Keratinocyte (primary cell): ENCODE measurements at regions not wholly inside any gene's neighbourhood (a gene's known extent, or its start where the extent isn't known, plus 50 kb on each side); places are given as distances from the start of the nearest gene placed in this dataset.

Experiments used
- DNase-seq: peaks from one replicate; pipeline ENCODE4 v3.0.0-alpha.2; 2011; ENCODE audit warnings: low read depth, missing footprints, low spot score
- FAIRE-seq: peaks from 2 replicates; lab custom pipeline; 2011; peaks lifted over from hg19 to GRCh38; lab: Jason Lieb, UNC
- H2AFZ ChIP-seq: 2 replicates; pipeline ENCODE4 v1.6.0; 2012; ENCODE audit warnings: low read length, control low read depth, inconsistent platforms; ENCODE audit not compliant: control insufficient read depth
- H3K27ac ChIP-seq: 2 replicates; pipeline ENCODE4 v1.5.1; 2011; ENCODE audit warnings: low read length; ENCODE audit not compliant: control insufficient read depth, insufficient read depth
- H3K27me3 ChIP-seq: 3 replicates; pipeline ENCODE4 v1.6.0; 2011; ENCODE audit warnings: low read length; ENCODE audit not compliant: control insufficient read depth, insufficient read depth; ENCODE audit errors: extremely low read depth
- H3K36me3 ChIP-seq, 2 experiments: 2 replicates in 1 of 2; 3 replicates in 1 of 2; pipeline ENCODE4 v1.5.1; 2011; ENCODE audit warnings: low read length in 2 of 2, mild to moderate bottlenecking in 1 of 2; ENCODE audit not compliant: control insufficient read depth in 2 of 2, insufficient read depth in 2 of 2; ENCODE audit errors: extremely low read depth in 1 of 2
- H3K4me1 ChIP-seq: 3 replicates; pipeline ENCODE4 v1.5.1; 2011; ENCODE audit warnings: low read length; ENCODE audit not compliant: control insufficient read depth, insufficient read depth; ENCODE audit errors: extremely low read depth
- H3K4me2 ChIP-seq: 3 replicates; pipeline ENCODE4 v1.6.0; 2011; ENCODE audit warnings: low read depth, low read length; ENCODE audit not compliant: control insufficient read depth, insufficient read depth; ENCODE audit errors: extremely low read depth
- H3K4me3 ChIP-seq, 3 experiments: fragments of 200-600 bp in 1 of 3; sonication (generic) in 1 of 3; 2 replicates in 2 of 3; 3 replicates in 1 of 3; pipeline ENCODE4 v1.5.1; 2011 to 2016; ENCODE audit warnings: low read length in 3 of 3, mild to moderate bottlenecking in 3 of 3, control low read depth in 2 of 3, inconsistent platforms in 1 of 3, low read depth in 1 of 3, mixed read lengths in 1 of 3, mixed run types in 1 of 3, moderate library complexity in 1 of 3; ENCODE audit not compliant: control insufficient read depth in 2 of 3, insufficient read depth in 2 of 3; ENCODE audit errors: extremely low read depth in 1 of 3
- H3K79me2 ChIP-seq: 2 replicates; pipeline ENCODE4 v1.6.0; 2012; ENCODE audit warnings: low read length; ENCODE audit not compliant: control insufficient read depth, insufficient read depth
- H3K9ac ChIP-seq: 3 replicates; pipeline ENCODE4 v1.6.0; 2011; ENCODE audit warnings: low read length; ENCODE audit not compliant: control insufficient read depth, insufficient read depth; ENCODE audit errors: extremely low read depth
- H3K9me1 ChIP-seq: 3 replicates; pipeline ENCODE4 v1.6.0; 2011; ENCODE audit warnings: low read length; ENCODE audit not compliant: control insufficient read depth, insufficient read depth; ENCODE audit errors: extremely low read depth
- H3K9me3 ChIP-seq: 2 replicates; pipeline ENCODE4 v1.5.1; 2012; ENCODE audit warnings: low read depth, low read length; ENCODE audit not compliant: control insufficient read depth
- H4K20me1 ChIP-seq: 3 replicates; pipeline ENCODE4 v1.6.0; 2011; ENCODE audit warnings: low read length; ENCODE audit not compliant: control insufficient read depth, insufficient read depth; ENCODE audit errors: extremely low read depth
- CTCF ChIP-seq, 3 experiments: IDR thresholded peaks in 1 of 3; conservative IDR thresholded peaks in 1 of 3; optimal IDR thresholded peaks in 1 of 3; 2 replicates in 2 of 3; 3 replicates in 1 of 3; pipeline versions ENCODE3 to v1.5.1; 2011; ENCODE audit warnings: low read length in 3 of 3, mild to moderate bottlenecking in 3 of 3, moderate library complexity in 2 of 3, control low read depth in 1 of 3, inconsistent platforms in 1 of 3; ENCODE audit not compliant: insufficient read depth in 2 of 3; ENCODE audit errors: extremely low read depth in 1 of 3
- EZH2 ChIP-seq: IDR thresholded peaks from one replicate; pipeline ENCODE4 v1.6.1; 2012; ENCODE audit warnings: inconsistent platforms, mild to moderate bottlenecking, low read length, moderate library complexity
- dilution Hi-C: fragments of 300-500 bp; cut with MboI; formaldehyde crosslinking; loops from one replicate; pipeline ENCODE4 v1.7.0; 2020; ENCODE audit warnings: low sequenced_read_pairs; ENCODE audit not compliant: extremely low pct_ligation_motif_present
- small RNA-seq, 3 experiments: library from RNA; depleted of rRNA; stranded (forward); fragments of <200 nt; gene quantifications; one replicate each; pipeline ENCODE3, GENCODE V24; 2012; ENCODE audit warnings: low read depth in 3 of 3, low replicate concordance in 1 of 3; ENCODE audit not compliant: insufficient read length in 3 of 3

- Histone ChIP-seq H3K4me2 (no peak overlapping the region), H3K36me3 (no peaks in the 10 kb centered on the region), H3K4me3 (no peak overlapping the region), H3K4me1 (no peaks in the 10 kb centered on the region), H3K27me3 (no peaks in the 10 kb centered on the region), H3K79me2 (no peaks in the 10 kb centered on the region), H2AFZ (no peak overlapping the region), H3K27ac (no peak overlapping the region), H4K20me1 (no peaks in the 10 kb centered on the region), H3K9me1 (no peaks in the 10 kb centered on the region), H3K9me3 (no peaks in the 10 kb centered on the region), H3K9ac (no peak overlapping the region)
- DNase-seq (no peak), FAIRE-seq (no peak)
- dilution Hi-C loops = no loop called here
- TF ChIP-seq EZH2 = no peak
- TF ChIP-seq CTCF (optimal IDR thresholded peaks at IDR 0.05 in 1 of 3, IDR thresholded peaks at IDR 0.05 in 1 of 3, conservative IDR thresholded peaks at IDR 0.05 in 1 of 3; ENCODE audit: extremely low read depth in 1 of 3, insufficient read depth in 2 of 3, low read length in 3 of 3) = no peak
These were observed 54.4 kb upstream of the CELF4 start for GRCh38 chr18:37619964-37620363.

GRCh38 chr18:37617623-37618022 is 52.0 kb upstream of the CELF4 start:
- Histone ChIP-seq H3K27me3 (no peaks in the 10 kb centered on the region), H3K9me3 (no peaks in the 10 kb centered on the region), H3K4me2 (no peak overlapping the region), H3K9ac (no peak overlapping the region), H4K20me1 (no peaks in the 10 kb centered on the region), H3K4me3 (no peak overlapping the region), H3K36me3 (no peaks in the 10 kb centered on the region), H3K27ac (no peak overlapping the region), H3K4me1 (no peaks in the 10 kb centered on the region), H3K9me1 (no peaks in the 10 kb centered on the region), H3K79me2 (no peaks in the 10 kb centered on the region), H2AFZ (no peak overlapping the region)
- FAIRE-seq = no peak
- TF ChIP-seq EZH2 = no peak
- no peak for TF ChIP-seq CTCF (optimal IDR thresholded peaks at IDR 0.05 in 1 of 3, IDR thresholded peaks at IDR 0.05 in 1 of 3, conservative IDR thresholded peaks at IDR 0.05 in 1 of 3; ENCODE audit: extremely low read depth in 1 of 3, insufficient read depth in 2 of 3, low read length in 3 of 3)
- dilution Hi-C loops = no loop called here
- DNase-seq = no peak

Small RNAs in the stretch of these regions (small RNA-seq; reads per million reads assigned to genes)
- gene AC011712.1 (0 reads per million in 3 experiments), gene MIR4318 (0 reads per million in 3 experiments), gene MIR5583-1 (0 reads per million in 3 experiments), gene RN7SKP182 (0 reads per million in 3 experiments), gene RNU6-1242P (0 reads per million in 3 experiments), gene RNU6-706P (0 reads per million in 3 experiments)
